ENCODE measurements at regions not wholly inside any gene's neighbourhood (a gene's known extent, or its start where the extent isn't known, plus 50 kb on each side); places are given as distances from the start of the nearest gene placed in this dataset.

DNA sequence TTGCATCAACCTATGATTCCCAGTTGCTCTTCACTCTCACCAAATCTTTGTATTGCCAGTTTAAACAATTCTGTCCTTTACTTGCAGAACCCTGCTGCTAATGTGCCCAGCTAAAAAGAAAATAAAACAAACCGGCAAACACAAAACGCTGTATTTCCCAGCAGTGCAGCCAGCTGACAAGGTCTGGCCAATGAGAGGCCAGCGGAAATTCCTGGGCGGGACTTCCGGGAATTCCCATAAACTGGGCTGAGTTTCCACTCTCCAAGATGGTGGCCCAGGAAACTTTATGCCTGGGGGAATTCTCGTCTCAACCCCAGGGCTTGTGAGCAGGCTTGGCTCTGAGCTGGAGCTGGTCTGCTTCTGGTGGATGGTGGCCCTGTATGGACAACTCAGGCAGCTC lies 807.3 kb upstream of the TMEM132C start:
- Histone ChIP-seq H2BK12ac (ENCODE audit: low read depth, low read length) (no peak overlapping the region), H4K20me1 (replicated peaks in 1 of 2; ENCODE audit: control insufficient read depth in 1 of 2, insufficient read depth in 2 of 2, low read length in 2 of 2) (no peaks in the 10 kb centered on the region), H4K91ac (replicated peaks; ENCODE audit: insufficient read length, low read length) (no peak overlapping the region), H3K18ac (ENCODE audit: extremely low read depth, low read length) (no peak overlapping the region), H4K8ac (ENCODE audit: extremely low read depth, insufficient read depth, low read length) (no peak overlapping the region), H3K4me1 (replicated peaks in 1 of 4; ENCODE audit: control insufficient read depth in 3 of 4, insufficient read depth in 4 of 4, low read length in 3 of 4) (peaks cover 0 to 5% (median 0%) of the 10 kb centered on the region in 4 experiments; a peak in 2 of 7 replicates), H3K4me3 (ENCODE audit: extremely low read depth in 1 of 4, insufficient read depth in 2 of 4, low read depth in 3 of 4, low read length in 4 of 4) (no peak overlapping the region), H3K79me2 (ENCODE audit: control insufficient read depth in 1 of 2, insufficient read depth in 2 of 2, low read length in 2 of 2) (no peaks in the 10 kb centered on the region), H3K4me2 (ENCODE audit: insufficient read depth in 1 of 2, low read depth in 2 of 2, low read length in 2 of 2) (no peak overlapping the region), H3K79me1 (ENCODE audit: low read depth, low read length) (no peaks in the 10 kb centered on the region; the same call in 1 of the 2 replicates), H4K5ac (ENCODE audit: insufficient read length, low read depth, low read length) (no peak overlapping the region), H2BK20ac (ENCODE audit: low read length) (no peak overlapping the region), H3K27me3 (replicated peaks in 1 of 4; ENCODE audit: control insufficient read depth in 3 of 4, extremely low read depth in 1 of 4, insufficient read depth in 3 of 4, low read length in 3 of 4) (peaks cover 0 to 18% (median 14%) of the 10 kb centered on the region in 4 experiments; a peak in 6 of 7 replicates), H3K4ac (replicated peaks; ENCODE audit: insufficient read length, low read depth, low read length) (no peak overlapping the region), H3K14ac (ENCODE audit: insufficient read length) (no peak overlapping the region), H2BK5ac (ENCODE audit: low read depth, low read length) (no peak overlapping the region), H3K9ac (replicated peaks in 1 of 4; ENCODE audit: extremely low read depth in 1 of 4, low read depth in 3 of 4, low read length in 3 of 4) (no peak overlapping the region), H2BK15ac (ENCODE audit: low read length) (no peak overlapping the region), H3K36me3 (ENCODE audit: control insufficient read depth in 2 of 4, insufficient read depth in 4 of 4, low read length in 3 of 4) (no peaks in the 10 kb centered on the region), H2AK5ac (ENCODE audit: low read depth, low read length) (no peak overlapping the region), H2AFZ (ENCODE audit: low read length) (no peak overlapping the region), H2BK120ac (replicated peaks; ENCODE audit: low read depth, low read length) (no peak overlapping the region), H3K27ac (ENCODE audit: low read depth, low read length) (no peak overlapping the region), H3K56ac (replicated peaks; ENCODE audit: insufficient read length, low read depth, low read length) (no peak overlapping the region), H3K23me2 (ENCODE audit: low read depth, low read length) (peaks cover 4% of the 10 kb centered on the region; the same call in 1 of the 2 replicates), H3K9me3 (ENCODE audit: insufficient read depth in 2 of 2, low read depth in 1 of 2, low read length in 1 of 2) (no peaks in the 10 kb centered on the region), H3K23ac (ENCODE audit: insufficient read length) (no peak overlapping the region)
- FAIRE-seq (no peak), DNase-seq (ENCODE audit: low read depth in 1 of 2, low spot score in 2 of 2) (no peak)
- CTCF ChIA-PET (ENCODE audit: partially characterized antibody), result no interaction called here
- POLR2A ChIA-PET (ENCODE audit: partially characterized antibody), result no interaction called here
- TF ChIP-seq JUND (IDR thresholded peaks at IDR 0.05; ENCODE audit: low read length) (no peak), JUN (IDR thresholded peaks at IDR 0.05; ENCODE audit: low read depth, low read length) (no peak), TCF12 (IDR thresholded peaks at IDR 0.05; ENCODE audit: low read depth, low read length) (no peak), EP300 (IDR thresholded peaks at IDR 0.05; ENCODE audit: borderline replicate concordance in 1 of 2, low read depth in 2 of 2, low read length in 2 of 2) (no peak), CTBP2 (IDR thresholded peaks at IDR 0.05; ENCODE audit: borderline replicate concordance, insufficient read depth, insufficient read length, low read length) (no peak), CREB1 (IDR thresholded peaks at IDR 0.05) (no peak)
- WGBS, 2 experiments (ENCODE audit: extremely low coverage in 1 of 2, insufficient coverage in 1 of 2, insufficient read length in 1 of 2, insufficient replicate concordance in 2 of 2, low coverage in 1 of 2, low lambda C conversion rate in 2 of 2, missing lambda C conversion rate in 1 of 2), result 96% methylated on average over 6 of the region's 6 CpGs; no CpG with 5 or more reads in 1 of the 2 experiments
